GM12878 (cell line): ENCODE measurements at regions not wholly inside any gene's neighbourhood (a gene's known extent, or its start where the extent isn't known, plus 50 kb on each side); places are given as distances from the start of the nearest gene placed in this dataset.

ENCODE experiments used
- ATAC-seq: fragments of 200-7000 bp; cut with Tn5 transposase; 3 replicates; pipeline ENCODE4 v1.9.1; 2020; ENCODE audit warnings: mild to moderate bottlenecking, moderate library complexity
- BruUV-seq: library from RNA; stranded (reverse); fragments of 400-500 nt; replicated peaks from 2 replicates; lab custom pipeline; 2021; lab: Mats Ljungman, UMichigan
- CTCF ChIA-PET: fragments of 300-600 bp; sonication (Branson Sonifier 250); formaldehyde crosslinking; extraction: SDS; loops from one replicate; lab custom pipeline; 2021; ENCODE audit warnings: inconsistent platforms; lab: Yijun Ruan, JAX
- POLR2A ChIA-PET: fragments of 350-600 bp; formaldehyde crosslinking; extraction: SDS; loops from one replicate; lab custom pipeline; 2021; ENCODE audit warnings: inconsistent platforms; lab: Charles Lee
- RAD21 ChIA-PET: fragments of 300-600 bp; sonication (Branson Sonifier 250); formaldehyde crosslinking; loops from one replicate; lab custom pipeline; 2023; ENCODE audit warnings: antibody characterized with exemption; ENCODE audit not compliant: unreplicated experiment; lab: Charles Lee
- SMC1A ChIA-PET: fragments of 300-600 bp; sonication (Branson Sonifier 250); formaldehyde crosslinking; loops from one replicate; lab custom pipeline; 2023; ENCODE audit not compliant: unreplicated experiment, uncharacterized antibody; lab: Charles Lee
- DNase-seq: peaks from one replicate; pipeline ENCODE4 v3.0.0-alpha.2; 2011; ENCODE audit warnings: low read depth, low spot score
- FAIRE-seq: peaks from 3 replicates; lab custom pipeline; 2011; peaks lifted over from hg19 to GRCh38; lab: Jason Lieb, UNC
- H2AFZ ChIP-seq: 2 replicates; pipeline ENCODE4 v1.6.0; 2011; ENCODE audit warnings: low read depth, low read length, control low read depth; ENCODE audit not compliant: control insufficient read depth
- H3K27ac ChIP-seq: 2 replicates; pipeline ENCODE4 v1.5.1; 2011; ENCODE audit warnings: control low read depth; ENCODE audit not compliant: control insufficient read depth, insufficient read depth
- H3K27me3 ChIP-seq, 2 experiments: replicated peaks in 1 of 2; 2 replicates each; pipeline versions ENCODE4 v1.6.0 to v1.6.1; 2011; ENCODE audit warnings: low read length in 1 of 2; ENCODE audit not compliant: control insufficient read depth in 2 of 2, insufficient read depth in 2 of 2
- H3K36me3 ChIP-seq, 2 experiments: 2 replicates each; pipeline ENCODE4 v1.5.1; 2011; ENCODE audit warnings: low read length in 1 of 2; ENCODE audit not compliant: control insufficient read depth in 2 of 2, insufficient read depth in 2 of 2
- H3K4me1 ChIP-seq: 2 replicates; pipeline ENCODE4 v1.6.1; 2011; ENCODE audit warnings: mild to moderate bottlenecking, low read length, moderate library complexity, mixed read lengths; ENCODE audit not compliant: control insufficient read depth, insufficient read depth
- H3K4me2 ChIP-seq: 2 replicates; pipeline ENCODE4 v1.6.0; 2011; ENCODE audit warnings: control low read depth; ENCODE audit not compliant: control insufficient read depth, insufficient read depth
- H3K4me3 ChIP-seq: fragments of 200-600 bp; sonication (generic); 2 replicates; pipeline ENCODE4 v1.5.1; 2016
- H3K79me2 ChIP-seq: 2 replicates; pipeline ENCODE4 v1.6.0; 2011; ENCODE audit warnings: low read length; ENCODE audit not compliant: control insufficient read depth, insufficient read depth
- H3K9ac ChIP-seq: 2 replicates; pipeline ENCODE4 v1.8.0; 2011; ENCODE audit warnings: low read length, control low read depth, mixed read lengths; ENCODE audit not compliant: control insufficient read depth, insufficient read depth
- H3K9me3 ChIP-seq: replicated peaks from 3 replicates; pipeline ENCODE4 v1.5.1; 2011; ENCODE audit warnings: mild to moderate bottlenecking, low read length; ENCODE audit not compliant: control insufficient read depth, insufficient read depth
- H4K20me1 ChIP-seq: 2 replicates; pipeline ENCODE4 v1.6.0; 2011; ENCODE audit not compliant: control insufficient read depth, insufficient read depth
- CEBPB ChIP-seq, 2 experiments: fragments of 150-350 bp in 1 of 2; IDR thresholded peaks; 2 replicates each; pipeline ENCODE4 v1.6.1; 2012 to 2014; ENCODE audit warnings: low read depth in 2 of 2, low read length in 2 of 2, borderline replicate concordance in 1 of 2, inconsistent platforms in 1 of 2
- CHD2 ChIP-seq: IDR thresholded peaks from 2 replicates; pipeline ENCODE4 v1.6.1; 2011; ENCODE audit warnings: low read depth, low read length, improper control_type of control experiment, borderline replicate concordance
- EED ChIP-seq: sonication (generic); IDR thresholded peaks from 2 replicates; pipeline ENCODE4 v1.6.1; 2016; ENCODE audit warnings: antibody characterized with exemption, low read depth
- ETV6 ChIP-seq, 2 experiments: fragments of 450-650 bp in 1 of 2; IDR thresholded peaks in 1 of 2; conservative IDR thresholded peaks in 1 of 2; 2 replicates each; pipeline ENCODE4 v1.6.1; 2014; ENCODE audit warnings: antibody characterized with exemption in 1 of 2, borderline replicate concordance in 1 of 2, low read depth in 1 of 2, mild to moderate bottlenecking in 1 of 2, moderate library complexity in 1 of 2
- JUNB ChIP-seq: IDR thresholded peaks from 2 replicates; pipeline ENCODE4 v1.6.1; 2016; ENCODE audit warnings: antibody characterized with exemption, mild to moderate bottlenecking
- NFXL1 ChIP-seq: fragments of 450-650 bp; IDR thresholded peaks from 2 replicates; pipeline ENCODE4 v1.6.1; 2017; ENCODE audit warnings: antibody characterized with exemption, mild to moderate bottlenecking, borderline replicate concordance
- PAX5 ChIP-seq: IDR thresholded peaks from 2 replicates; pipeline ENCODE4 v1.6.1; 2011; ENCODE audit warnings: low read depth, low read length, borderline replicate concordance
- SMAD1 ChIP-seq: fragments of 450-650 bp; IDR thresholded peaks from 2 replicates; pipeline ENCODE4 v1.6.1; 2018; ENCODE audit warnings: mild to moderate bottlenecking, low read depth; ENCODE audit not compliant: partially characterized antibody
- SPI1 ChIP-seq: IDR thresholded peaks from 2 replicates; pipeline ENCODE4 v1.6.1; 2011; ENCODE audit warnings: low read depth, mild to moderate bottlenecking, low read length, moderate library complexity, borderline replicate concordance; ENCODE audit not compliant: insufficient read depth
- STAT1 ChIP-seq: fragments of 450-650 bp; conservative IDR thresholded peaks from 2 replicates; pipeline ENCODE4 v1.6.1; 2014; ENCODE audit warnings: antibody characterized with exemption, mild to moderate bottlenecking
- TCF3 ChIP-seq: IDR thresholded peaks from 2 replicates; pipeline ENCODE4 v1.6.1; 2012; ENCODE audit warnings: low read depth, mild to moderate bottlenecking, low read length, borderline replicate concordance; ENCODE audit not compliant: insufficient read depth
- whole genome bisulfite sequencing: methylation state at CpG from one replicate; pipeline ENCODE4 v1.1.6; 2016; ENCODE audit warnings: low lambda C conversion rate; ENCODE audit not compliant: insufficient replicate concordance, insufficient coverage; ENCODE audit errors: missing lambda C conversion rate; 5-methylcytosine and 5-hydroxymethylcytosine counted together
- in situ Hi-C: fragments of 300-500 bp; cut with MboI; formaldehyde crosslinking; loops from 9 replicates; pipeline ENCODE4 v1.14.3; 2018; ENCODE audit warnings: mixed read lengths
- intact Hi-C: fragments of 100-400 bp; cut with micrococcal nuclease; formaldehyde crosslinking; loops from one replicate; pipeline ENCODE4 v1.14.2; 2022; ENCODE audit not compliant: unreplicated experiment
- TF ChIP-seq, protein P1 (sequence below): IDR thresholded peaks from 2 replicates; pipeline ENCODE4 v1.6.1; 2012; ENCODE audit warnings: low read depth, low read length, improper control_type of control experiment
- TF ChIP-seq, protein P2 (sequence below): fragments of 450-650 bp; IDR thresholded peaks from 2 replicates; pipeline ENCODE4 v1.6.1; 2018; ENCODE audit warnings: mild to moderate bottlenecking, low read depth, moderate library complexity; ENCODE audit not compliant: partially characterized antibody
- TF ChIP-seq, protein P3 (sequence below): fragments of 450-650 bp; IDR thresholded peaks from 2 replicates; pipeline ENCODE4 v1.6.1; 2017; ENCODE audit warnings: borderline replicate concordance

DNA sequence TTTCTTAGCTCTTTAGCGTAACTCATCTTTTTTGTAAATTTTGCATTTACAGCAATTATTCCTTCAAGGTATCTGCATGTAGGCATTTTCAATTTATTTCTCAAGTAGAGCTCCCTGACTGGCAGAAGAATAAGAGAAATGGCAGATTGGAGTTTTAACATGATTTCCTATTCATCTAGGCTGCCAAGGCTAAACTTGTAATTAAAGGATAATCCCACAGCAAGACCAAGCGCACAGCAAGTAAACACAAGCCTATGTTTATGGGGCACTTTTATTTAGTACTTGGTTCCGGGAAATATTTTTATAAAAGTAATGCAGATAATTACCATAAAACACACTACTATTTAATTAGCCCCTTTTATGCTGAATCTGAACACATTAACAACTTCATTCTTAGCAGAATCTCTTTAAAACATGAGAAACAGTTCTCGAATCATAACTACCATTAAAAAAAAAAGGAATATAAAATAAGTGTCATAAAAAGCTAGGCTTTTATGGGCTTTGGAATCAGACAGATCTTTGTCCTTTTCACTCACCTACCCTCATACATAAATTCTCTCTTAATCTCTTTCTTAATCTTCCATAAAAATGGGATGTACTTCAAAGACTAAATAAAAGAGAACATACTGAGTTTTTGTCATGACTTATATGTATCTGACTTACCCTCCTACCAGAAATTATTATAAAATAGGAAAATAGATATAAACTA is 961.6 kb upstream of the MIR17HG start (continued):
- TF ChIP-seq SMAD1 (no peak), SPI1 (no peak), CHD2 (no peak)
- TF ChIP-seq, protein P1, sequence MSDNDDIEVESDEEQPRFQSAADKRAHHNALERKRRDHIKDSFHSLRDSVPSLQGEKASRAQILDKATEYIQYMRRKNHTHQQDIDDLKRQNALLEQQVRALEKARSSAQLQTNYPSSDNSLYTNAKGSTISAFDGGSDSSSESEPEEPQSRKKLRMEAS: no peak
- TF ChIP-seq, all 136 proteins: peak for 0

DNA sequence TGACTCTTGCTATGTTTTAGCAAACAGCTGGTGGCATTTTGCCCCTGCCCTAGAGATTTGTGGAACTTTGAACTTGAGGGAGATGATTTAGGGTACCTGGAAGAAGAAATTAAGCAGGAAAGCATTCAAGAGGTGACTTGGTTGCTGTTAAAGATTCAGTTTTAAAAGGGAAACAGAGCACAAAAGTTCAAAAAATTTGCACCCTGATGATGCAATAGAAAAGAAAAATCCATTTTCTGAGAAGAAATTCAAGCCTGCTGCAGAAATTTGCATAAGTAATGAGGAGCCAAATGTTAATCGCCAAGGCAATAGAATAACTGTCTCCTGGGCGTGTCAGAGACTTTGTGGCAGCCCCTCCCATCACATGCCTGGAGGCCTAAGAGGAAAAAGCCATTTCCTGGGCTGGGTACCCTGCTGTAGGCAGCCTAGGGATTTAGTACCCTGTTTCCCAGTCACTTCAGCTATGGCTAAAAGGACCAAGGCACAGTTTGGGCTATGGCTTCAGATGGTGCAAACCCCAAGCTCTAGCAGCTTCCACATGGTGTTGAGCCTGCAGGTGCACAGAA is 958.5 kb upstream of the MIR17HG start:
- in situ Hi-C loops: no loop called here
- RAD21 ChIA-PET: interaction anchor here (1.3 kb wide), 1 partner anchor 19 kb away, joined by 3 read pairs; no protein-coding TSS in a partner anchor

More for the DNA sequence above, 958.5 kb upstream of the MIR17HG start:
- WGBS: 15% methylated on average over 2 of the region's 2 CpGs
- intact Hi-C loops: no loop called here
- Histone ChIP-seq H3K27me3 (no peaks in the 10 kb centered on the region), H3K4me2 (no peak overlapping the region), H3K4me3 (no peak overlapping the region), H3K9ac (no peak overlapping the region), H4K20me1 (no peaks in the 10 kb centered on the region), H3K36me3 (no peaks in the 10 kb centered on the region), H3K79me2 (no peaks in the 10 kb centered on the region), H3K4me1 (no peaks in the 10 kb centered on the region), H3K27ac (no peak overlapping the region), H3K9me3 (no peaks in the 10 kb centered on the region), H2AFZ (no peak overlapping the region)
- CTCF ChIA-PET: interaction anchor here (1.2 kb wide), 1 partner anchor 27 kb away, joined by 3 read pairs; no protein-coding TSS in a partner anchor
- DNase-seq (no peak), ATAC-seq (no peak), FAIRE-seq (no peak)
- TF ChIP-seq, protein P2, sequence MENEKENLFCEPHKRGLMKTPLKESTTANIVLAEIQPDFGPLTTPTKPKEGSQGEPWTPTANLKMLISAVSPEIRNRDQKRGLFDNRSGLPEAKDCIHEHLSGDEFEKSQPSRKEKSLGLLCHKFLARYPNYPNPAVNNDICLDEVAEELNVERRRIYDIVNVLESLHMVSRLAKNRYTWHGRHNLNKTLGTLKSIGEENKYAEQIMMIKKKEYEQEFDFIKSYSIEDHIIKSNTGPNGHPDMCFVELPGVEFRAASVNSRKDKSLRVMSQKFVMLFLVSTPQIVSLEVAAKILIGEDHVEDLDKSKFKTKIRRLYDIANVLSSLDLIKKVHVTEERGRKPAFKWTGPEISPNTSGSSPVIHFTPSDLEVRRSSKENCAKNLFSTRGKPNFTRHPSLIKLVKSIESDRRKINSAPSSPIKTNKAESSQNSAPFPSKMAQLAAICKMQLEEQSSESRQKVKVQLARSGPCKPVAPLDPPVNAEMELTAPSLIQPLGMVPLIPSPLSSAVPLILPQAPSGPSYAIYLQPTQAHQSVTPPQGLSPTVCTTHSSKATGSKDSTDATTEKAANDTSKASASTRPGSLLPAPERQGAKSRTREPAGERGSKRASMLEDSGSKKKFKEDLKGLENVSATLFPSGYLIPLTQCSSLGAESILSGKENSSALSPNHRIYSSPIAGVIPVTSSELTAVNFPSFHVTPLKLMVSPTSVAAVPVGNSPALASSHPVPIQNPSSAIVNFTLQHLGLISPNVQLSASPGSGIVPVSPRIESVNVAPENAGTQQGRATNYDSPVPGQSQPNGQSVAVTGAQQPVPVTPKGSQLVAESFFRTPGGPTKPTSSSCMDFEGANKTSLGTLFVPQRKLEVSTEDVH: no peak
- TF ChIP-seq ETV6 (conservative IDR thresholded peaks at IDR 0.05 in 1 of 2, IDR thresholded peaks at IDR 0.05 in 1 of 2; ENCODE audit: borderline replicate concordance in 1 of 2, low read depth in 1 of 2): no peak
- no peak for TF ChIP-seq NFXL1
- TF ChIP-seq EED: no peak
- no peak for TF ChIP-seq JUNB
- TF ChIP-seq, protein P3, sequence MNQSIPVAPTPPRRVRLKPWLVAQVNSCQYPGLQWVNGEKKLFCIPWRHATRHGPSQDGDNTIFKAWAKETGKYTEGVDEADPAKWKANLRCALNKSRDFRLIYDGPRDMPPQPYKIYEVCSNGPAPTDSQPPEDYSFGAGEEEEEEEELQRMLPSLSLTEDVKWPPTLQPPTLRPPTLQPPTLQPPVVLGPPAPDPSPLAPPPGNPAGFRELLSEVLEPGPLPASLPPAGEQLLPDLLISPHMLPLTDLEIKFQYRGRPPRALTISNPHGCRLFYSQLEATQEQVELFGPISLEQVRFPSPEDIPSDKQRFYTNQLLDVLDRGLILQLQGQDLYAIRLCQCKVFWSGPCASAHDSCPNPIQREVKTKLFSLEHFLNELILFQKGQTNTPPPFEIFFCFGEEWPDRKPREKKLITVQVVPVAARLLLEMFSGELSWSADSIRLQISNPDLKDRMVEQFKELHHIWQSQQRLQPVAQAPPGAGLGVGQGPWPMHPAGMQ: no peak
- TF ChIP-seq CEBPB (IDR thresholded peaks at IDR 0.05; ENCODE audit: borderline replicate concordance in 1 of 2, low read depth in 2 of 2, low read length in 2 of 2): no peak
- no peak for TF ChIP-seq TCF3
- TF ChIP-seq PAX5: no peak
- TF ChIP-seq STAT1: no peak
- SMC1A ChIA-PET: no interaction called here
- BruUV-seq: no TSS peak
- POLR2A ChIA-PET: no interaction called here
